IMR-90 (cell line): ENCODE measurements at regions not wholly inside any gene's neighbourhood (a gene's known extent, or its start where the extent isn't known, plus 50 kb on each side); places are given as distances from the start of the nearest gene placed in this dataset.

Source experiments
- ATAC-seq: fragments of 200-7000 bp; cut with Tn5 transposase; 2 replicates; pipeline ENCODE4 v1.9.1; 2020; ENCODE audit warnings: low read depth, mild to moderate bottlenecking, moderate library complexity
- BruUV-seq: library from RNA; stranded (reverse); fragments of 400-500 nt; replicated peaks from 2 replicates; lab custom pipeline; 2021; lab: Mats Ljungman, UMichigan
- CTCF ChIA-PET: fragments of 300-600 bp; formaldehyde crosslinking; extraction: SDS; loops from one replicate; lab custom pipeline; 2021; ENCODE audit warnings: antibody characterized with exemption; lab: Yijun Ruan, JAX
- POLR2A ChIA-PET: fragments of 300-600 bp; sonication (Branson Sonifier 250); formaldehyde crosslinking; loops from one replicate; lab custom pipeline; 2022; ENCODE audit warnings: antibody characterized with exemption; ENCODE audit not compliant: unreplicated experiment; lab: Charles Lee
- DNase-seq: peaks from one replicate; pipeline ENCODE4 v3.0.0; 2013
- H2AFZ ChIP-seq: replicated peaks from 2 replicates; pipeline ENCODE3; 2013; ENCODE audit warnings: low read length, mild to moderate bottlenecking; ENCODE audit not compliant: poor library complexity
- H2AK5ac ChIP-seq: 2 replicates; pipeline ENCODE4 v1.6.1; 2013; ENCODE audit warnings: low read depth, low read length, inconsistent platforms
- H2AK9ac ChIP-seq: replicated peaks from 2 replicates; pipeline ENCODE3; 2013; ENCODE audit warnings: mild to moderate bottlenecking, low read depth, low read length, moderate library complexity; ENCODE audit not compliant: poor library complexity
- H2BK120ac ChIP-seq: 2 replicates; pipeline ENCODE4 v1.6.1; 2013; ENCODE audit warnings: low read depth, low read length, inconsistent platforms
- H2BK15ac ChIP-seq: 3 replicates; pipeline ENCODE4 v1.6.1; 2013; ENCODE audit warnings: low read depth, low read length, inconsistent platforms
- H2BK20ac ChIP-seq: 2 replicates; pipeline ENCODE4 v1.6.1; 2013; ENCODE audit warnings: low read depth, mild to moderate bottlenecking, inconsistent platforms, low read length, moderate library complexity
- H2BK5ac ChIP-seq: 2 replicates; pipeline ENCODE4 v1.6.1; 2013; ENCODE audit warnings: mild to moderate bottlenecking, low read depth, low read length, inconsistent platforms; ENCODE audit not compliant: poor library complexity, severe bottlenecking
- H3K14ac ChIP-seq: replicated peaks from 2 replicates; pipeline ENCODE4 v1.6.1; 2013; ENCODE audit warnings: low read depth, low read length, inconsistent platforms
- H3K18ac ChIP-seq: 2 replicates; pipeline ENCODE4 v1.6.1; 2013; ENCODE audit warnings: low read depth, low read length, control low read depth
- H3K23ac ChIP-seq: 2 replicates; pipeline ENCODE4 v1.6.1; 2013; ENCODE audit warnings: low read depth, low read length, inconsistent platforms
- H3K27ac ChIP-seq: 2 replicates; pipeline ENCODE4 v1.5.1; 2013; ENCODE audit warnings: mild to moderate bottlenecking, control low read depth, low read length; ENCODE audit not compliant: insufficient read depth
- H3K27me3 ChIP-seq: 2 replicates; pipeline ENCODE4 v1.6.1; 2013; ENCODE audit warnings: low read length; ENCODE audit not compliant: control insufficient read depth, insufficient read depth
- H3K36me3 ChIP-seq: 2 replicates; pipeline ENCODE4 v1.6.1; 2013; ENCODE audit warnings: low read length, mixed read lengths; ENCODE audit not compliant: control insufficient read depth, insufficient read depth
- H3K4ac ChIP-seq: 2 replicates; pipeline ENCODE4 v1.6.1; 2013; ENCODE audit warnings: low read depth, low read length, inconsistent platforms
- H3K4me1 ChIP-seq: 2 replicates; pipeline ENCODE4 v1.6.1; 2013; ENCODE audit warnings: low read length, mixed read lengths; ENCODE audit not compliant: control insufficient read depth, insufficient read depth
- H3K4me2 ChIP-seq: 2 replicates; pipeline ENCODE4 v1.6.1; 2013; ENCODE audit warnings: low read depth, mild to moderate bottlenecking, control low read depth, low read length, moderate library complexity
- H3K4me3 ChIP-seq: 2 replicates; pipeline ENCODE4 v1.5.1; 2013; ENCODE audit warnings: low read depth, mild to moderate bottlenecking, control low read depth, low read length, moderate library complexity; ENCODE audit not compliant: insufficient read depth
- H3K56ac ChIP-seq: 2 replicates; pipeline ENCODE4 v1.6.1; 2013; ENCODE audit warnings: low read length, inconsistent platforms; ENCODE audit not compliant: insufficient read depth; ENCODE audit errors: extremely low read depth
- H3K79me1 ChIP-seq, 2 experiments: 2 replicates each; pipeline ENCODE4 v1.6.1; 2013; ENCODE audit warnings: low read length in 2 of 2, inconsistent platforms in 1 of 2, low read depth in 1 of 2
- H3K9ac ChIP-seq: 2 replicates; pipeline ENCODE4 v1.6.1; 2013; ENCODE audit warnings: low read depth, low read length, control low read depth
- H3K9me1 ChIP-seq: 2 replicates; pipeline ENCODE4 v1.6.1; 2013; ENCODE audit warnings: low read length, inconsistent platforms; ENCODE audit not compliant: insufficient read depth
- H3K9me3 ChIP-seq: 2 replicates; pipeline ENCODE4 v1.6.1; 2013; ENCODE audit warnings: low read length; ENCODE audit not compliant: control insufficient read depth, insufficient read depth
- H4K20me1 ChIP-seq: 2 replicates; pipeline ENCODE4 v1.6.1; 2013; ENCODE audit warnings: low read length, inconsistent platforms; ENCODE audit not compliant: insufficient read depth
- H4K5ac ChIP-seq: 2 replicates; pipeline ENCODE4 v1.6.1; 2013; ENCODE audit warnings: mild to moderate bottlenecking, low read depth, low read length, control low read depth
- H4K8ac ChIP-seq, 2 experiments: 2 replicates each; pipeline ENCODE4 v1.6.1; 2013; ENCODE audit warnings: low read depth in 2 of 2, low read length in 2 of 2, control low read depth in 1 of 2, inconsistent platforms in 1 of 2
- H4K91ac ChIP-seq: 2 replicates; pipeline ENCODE4 v1.6.1; 2013; ENCODE audit warnings: low read depth, low read length, inconsistent platforms; ENCODE audit not compliant: insufficient read depth
- BHLHE40 ChIP-seq: fragments of 150-350 bp; IDR thresholded peaks from 2 replicates; pipeline ENCODE4 v1.6.1; 2016; ENCODE audit warnings: mild to moderate bottlenecking, low read depth, low read length
- CTCF ChIP-seq: conservative IDR thresholded peaks from 2 replicates; pipeline ENCODE4 v1.5.1; 2012; ENCODE audit warnings: mild to moderate bottlenecking, low read depth, low read length, improper control_type of control experiment
- MXI1 ChIP-seq: IDR thresholded peaks from 2 replicates; pipeline ENCODE4 v1.6.1; 2012; ENCODE audit warnings: low read depth, mild to moderate bottlenecking, low read length, moderate library complexity, borderline replicate concordance
- NFE2L2 ChIP-seq: fragments of 150-350 bp; IDR thresholded peaks from 2 replicates; pipeline ENCODE4 v1.6.1; 2016; ENCODE audit warnings: low read depth, mild to moderate bottlenecking, low read length
- RCOR1 ChIP-seq: IDR thresholded peaks from 2 replicates; pipeline ENCODE4 v1.6.1; 2012; ENCODE audit warnings: mild to moderate bottlenecking, low read length, improper control_type of control experiment; ENCODE audit not compliant: insufficient replicate concordance
- WGBS, 2 experiments: methylation state at CpG; one replicate each; pipeline versions ENCODE4 v1.1.5 to v1.1.7; 2013; ENCODE audit warnings: missing lambda C conversion rate in 2 of 2; ENCODE audit not compliant: insufficient read length in 1 of 2; ENCODE audit errors: extremely low coverage in 2 of 2; 5-methylcytosine and 5-hydroxymethylcytosine counted together
- dilution Hi-C: fragments of 300-500 bp; cut with HindIII; formaldehyde crosslinking; loops from one replicate; pipeline ENCODE4 v1.14.3; 2018; ENCODE audit warnings: low sequenced_read_pairs; ENCODE audit not compliant: unreplicated experiment
- in situ Hi-C: fragments of 300-500 bp; cut with MboI; formaldehyde crosslinking; loops from 3 replicates; pipeline ENCODE4 v1.14.3; 2019; ENCODE audit warnings: low sequenced_read_pairs, inconsistent platforms, mixed read lengths
- intact Hi-C: fragments of 100-400 bp; cut with micrococcal nuclease; formaldehyde crosslinking; loops from 2 replicates; pipeline ENCODE4 v1.10.0; 2022

DNA sequence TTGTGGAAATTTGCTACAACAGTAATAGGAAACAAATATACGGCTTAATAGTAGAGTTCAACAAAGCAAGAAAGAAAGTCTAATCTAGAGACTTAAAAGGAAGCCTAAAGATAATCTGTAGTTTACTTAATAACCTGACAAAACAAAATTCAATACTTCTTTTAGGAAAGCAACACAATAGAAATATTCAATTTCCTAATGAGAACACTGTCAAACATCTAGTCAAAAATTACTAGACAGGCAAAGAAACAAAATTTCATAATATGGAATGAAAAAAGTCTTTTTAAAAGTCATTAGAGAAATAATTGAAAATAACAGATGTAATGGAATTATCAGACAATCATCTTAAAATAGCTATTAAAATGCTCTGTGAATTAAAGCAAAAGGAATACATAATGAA lies 692.5 kb upstream of the ADAMTS16 start:
- H3K23ac ChIP-seq: no peak overlapping the region
- no peaks in the 10 kb centered on the region for H3K4me1 ChIP-seq
- H2BK15ac ChIP-seq: no peak overlapping the region
- no peaks in the 10 kb centered on the region for H3K79me1 ChIP-seq
- H2BK5ac ChIP-seq: no peak overlapping the region
- H4K8ac ChIP-seq: no peak overlapping the region
- H4K91ac ChIP-seq: no peak overlapping the region
- H3K56ac ChIP-seq: no peak overlapping the region
- ATAC-seq (no peak), DNase-seq (no peak)
- no peak overlapping the region for H3K14ac ChIP-seq
- intact Hi-C loops: no loop called here
- no peaks in the 10 kb centered on the region for H4K20me1 ChIP-seq
- H2AK5ac ChIP-seq: no peak overlapping the region
- TF ChIP-seq NFE2L2: no peak
- TF ChIP-seq MXI1: no peak
- TF ChIP-seq RCOR1: no peak
- TF ChIP-seq BHLHE40: no peak
- no peak for TF ChIP-seq CTCF
- in situ Hi-C loops: no loop called here
- H2BK20ac ChIP-seq: no peak overlapping the region
- no peak overlapping the region for H3K4me3 ChIP-seq
- H3K27me3 ChIP-seq: no peaks in the 10 kb centered on the region
- H3K36me3 ChIP-seq: no peaks in the 10 kb centered on the region
- H3K18ac ChIP-seq: no peak overlapping the region
- ChIA-PET POLR2A (no interaction called here), CTCF (no interaction called here)
- H3K4me2 ChIP-seq: no peak overlapping the region
- H2AK9ac ChIP-seq: no peak overlapping the region
- H3K9me3 ChIP-seq: no peaks in the 10 kb centered on the region
- H3K9ac ChIP-seq: no peak overlapping the region
- no peak overlapping the region for H2AFZ ChIP-seq
- H3K27ac ChIP-seq: no peak overlapping the region
- no peak overlapping the region for H2BK120ac ChIP-seq
- dilution Hi-C loops: no loop called here
- H3K9me1 ChIP-seq: no peaks in the 10 kb centered on the region
- H4K5ac ChIP-seq: no peak overlapping the region
- H3K4ac ChIP-seq: no peak overlapping the region
- no TSS peak for BruUV-seq
- WGBS, 2 experiments: no CpG with 5 or more reads among the region's 1 CpG
